Nephron progenitor cell (in vitro differentiated cells): ENCODE measurements at regions not wholly inside any gene's neighbourhood (a gene's known extent, or its start where the extent isn't known, plus 50 kb on each side); places are given as distances from the start of the nearest gene placed in this dataset.

Experiments used
- DNase-seq: peaks from one replicate; pipeline ENCODE4 v3.0.0; 2021
- H3K27ac Mint-ChIP-seq: 2 replicates; pipeline ENCODE4 v1.8.0; 2021; ENCODE audit warnings: mild to moderate bottlenecking, moderate library complexity, mixed read lengths
- H3K27me3 Mint-ChIP-seq: 2 replicates; pipeline ENCODE4 v1.8.0; 2021; ENCODE audit warnings: mild to moderate bottlenecking, low read depth, mixed read lengths; ENCODE audit not compliant: poor library complexity
- H3K36me3 Mint-ChIP-seq: 2 replicates; pipeline ENCODE4 v1.8.0; 2021; ENCODE audit warnings: low read depth, mixed read lengths
- H3K4me1 Mint-ChIP-seq: 2 replicates; pipeline ENCODE4 v1.8.0; 2021; ENCODE audit warnings: mixed read lengths
- H3K4me3 Mint-ChIP-seq: 2 replicates; pipeline ENCODE4 v1.8.0; 2021; ENCODE audit warnings: mild to moderate bottlenecking, moderate library complexity, mixed read lengths
- H3K9me3 Mint-ChIP-seq: 2 replicates; pipeline ENCODE4 v1.8.0; 2021; ENCODE audit warnings: mild to moderate bottlenecking, moderate library complexity, mixed read lengths
- CTCF ChIP-seq: fragments of 200-600 bp; sonication (generic); IDR thresholded peaks from 2 replicates; pipeline ENCODE4 v1.5.0; 2021; ENCODE audit warnings: antibody characterized with exemption

DNA sequence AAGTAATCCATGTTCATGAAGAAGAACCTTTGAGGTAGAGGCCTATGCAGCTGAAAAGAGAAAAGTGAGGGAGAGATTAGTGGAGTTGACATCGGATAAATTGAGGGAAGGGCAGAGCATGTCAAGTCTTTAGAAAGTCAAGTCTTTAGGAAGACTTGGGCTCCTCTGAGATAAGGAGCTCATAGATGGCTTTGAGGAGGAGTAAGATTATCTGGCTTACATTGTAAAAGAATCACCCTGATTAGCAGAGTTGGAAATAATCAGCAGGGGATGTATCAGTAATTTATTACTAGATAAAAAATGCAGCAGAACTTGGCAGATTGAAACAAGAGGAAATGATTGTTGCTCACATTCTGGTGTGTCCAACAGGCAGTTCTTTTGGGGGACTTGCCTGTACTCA lies 727.2 kb upstream of the WWC1 start:
- DNase-seq = no peak
- Mint-ChIP-seq H3K36me3 (no peaks in the 10 kb centered on the region), H3K4me3 (no peak overlapping the region), H3K9me3 (no peaks in the 10 kb centered on the region), H3K27me3 (no peaks in the 10 kb centered on the region), H3K27ac (no peak overlapping the region), H3K4me1 (no peaks in the 10 kb centered on the region)
- TF ChIP-seq CTCF = no peak

DNA sequence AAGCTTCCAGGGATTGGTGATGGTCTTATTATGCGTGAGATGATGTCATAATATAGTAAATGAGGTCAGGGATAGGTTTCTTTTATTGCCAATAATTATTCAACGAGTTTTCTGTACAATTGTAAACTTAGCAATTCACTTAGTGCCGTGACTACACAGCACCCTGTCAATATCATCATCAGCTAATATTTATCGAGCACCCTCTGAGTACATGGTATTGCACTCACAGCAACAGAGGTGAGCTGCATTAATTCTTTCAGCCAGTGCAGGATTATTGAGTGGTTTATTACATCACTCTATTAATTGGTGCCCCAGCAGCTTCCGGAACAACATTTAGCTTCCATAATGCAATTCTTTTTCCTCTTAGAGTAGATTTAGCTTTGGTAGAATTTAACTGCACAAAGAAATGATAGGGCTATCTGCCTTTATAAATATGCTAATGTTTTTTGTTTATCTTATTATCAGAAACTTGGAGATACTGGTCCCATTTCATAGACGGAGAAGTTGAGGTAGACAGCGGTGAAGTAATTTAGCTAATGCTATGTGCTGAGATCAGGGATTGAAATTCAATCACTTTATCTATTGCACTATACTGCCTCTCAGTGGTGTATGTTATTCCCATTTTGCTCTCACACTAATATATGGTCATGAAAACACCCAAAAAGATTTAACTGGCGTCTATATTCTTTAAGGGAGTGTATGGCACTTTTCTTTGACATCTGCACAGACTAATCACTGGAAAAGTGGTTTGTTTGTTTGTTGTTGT lies 726.1 kb upstream of the WWC1 start:
- no peak for TF ChIP-seq CTCF
- Mint-ChIP-seq H3K4me1 (peaks cover 5% of the 10 kb centered on the region), H3K27me3 (no peaks in the 10 kb centered on the region), H3K4me3 (no peak overlapping the region), H3K36me3 (no peaks in the 10 kb centered on the region), H3K9me3 (no peaks in the 10 kb centered on the region), H3K27ac (no peak overlapping the region)
- DNase-seq = no peak

GRCh38 chr5:167570431-167570830 lies 721.0 kb upstream of the WWC1 start:
- no peaks in the 10 kb centered on the region for H3K9me3 Mint-ChIP-seq
- no peak for TF ChIP-seq CTCF
- DNase-seq = no peak
- peaks cover 14% of the 10 kb centered on the region for H3K27me3 Mint-ChIP-seq
- no peak overlapping the region for H3K27ac Mint-ChIP-seq
- peaks cover 38% of the 10 kb centered on the region for H3K4me1 Mint-ChIP-seq
- H3K36me3 Mint-ChIP-seq = no peaks in the 10 kb centered on the region
- H3K4me3 Mint-ChIP-seq = no peak overlapping the region

GRCh38 chr5:167571824-167572223 lies 719.6 kb upstream of the WWC1 start:
- peaks cover 44% of the 10 kb centered on the region for H3K4me1 Mint-ChIP-seq
- no peaks in the 10 kb centered on the region for H3K9me3 Mint-ChIP-seq
- peaks cover 19% of the 10 kb centered on the region for H3K27me3 Mint-ChIP-seq
- no peak overlapping the region for H3K27ac Mint-ChIP-seq
- no peak overlapping the region for H3K4me3 Mint-ChIP-seq
- H3K36me3 Mint-ChIP-seq = no peaks in the 10 kb centered on the region
- TF ChIP-seq CTCF = no peak
- DNase-seq = no peak

GRCh38 chr5:167573370-167574127 lies 717.9 kb upstream of the WWC1 start:
- H3K9me3 Mint-ChIP-seq = no peaks in the 10 kb centered on the region
- peak overlapping the region; percentile 84 for H3K4me3 Mint-ChIP-seq
- H3K4me1 Mint-ChIP-seq = peaks cover 53% of the 10 kb centered on the region
- TF ChIP-seq CTCF = no peak
- peak overlapping the region; percentile 57 for H3K27ac Mint-ChIP-seq
- peaks cover 19% of the 10 kb centered on the region for H3K27me3 Mint-ChIP-seq
- H3K36me3 Mint-ChIP-seq = no peaks in the 10 kb centered on the region
- DNase-seq = peak; percentile 52
